Esophagus squamous epithelium (tissue), 4 donors: ENCODE measurements at regions not wholly inside any gene's neighbourhood (a gene's known extent, or its start where the extent isn't known, plus 50 kb on each side); places are given as distances from the start of the nearest gene placed in this dataset.

Experiments used
- CTCF ChIP-seq, 6 experiments: fragments of 450-650 bp in 4 of 6; fragments of 200-600 bp in 2 of 6; sonication (generic) in 2 of 6; IDR thresholded peaks; one replicate each; pipeline ENCODE4 v1.5.1; 2016 to 2019; ENCODE audit warnings: antibody characterized with exemption in 6 of 6, mild to moderate bottlenecking in 4 of 6, moderate library complexity in 4 of 6
- POLR2A ChIP-seq, 4 donors: fragments of 450-650 bp; IDR thresholded peaks; one replicate each; pipeline ENCODE4 v1.6.1; 2017; ENCODE audit warnings: antibody characterized with exemption in 4 of 4, mild to moderate bottlenecking in 4 of 4, moderate library complexity in 3 of 4

GRCh38 chr18:24677011-24677410, 216.6 kb downstream of the HRH4 start:
- TF ChIP-seq CTCF (IDR thresholded peaks at IDR 0.05) (no peak), POLR2A (IDR thresholded peaks at IDR 0.05) (no peak)
